Skin epidermis (tissue), 12 donors: ENCODE measurements at regions not wholly inside any gene's neighbourhood (a gene's known extent, or its start where the extent isn't known, plus 50 kb on each side); places are given as distances from the start of the nearest gene placed in this dataset.

Source experiments
- H3K27ac ChIP-seq, 21 experiments: fragments of 200-600 bp; sonication (generic) in 11 of 21; one replicate each; pipeline ENCODE4 v1.5.0; 2020; ENCODE audit warnings: mild to moderate bottlenecking in 3 of 21, inconsistent platforms in 2 of 21, moderate library complexity in 2 of 21
- H3K4me3 ChIP-seq, 7 experiments: fragments of 200-600 bp; sonication (generic) in 2 of 7; one replicate each; pipeline ENCODE4 v1.5.0; 2020; ENCODE audit warnings: inconsistent platforms in 2 of 7, mild to moderate bottlenecking in 2 of 7, moderate library complexity in 1 of 7

DNA sequence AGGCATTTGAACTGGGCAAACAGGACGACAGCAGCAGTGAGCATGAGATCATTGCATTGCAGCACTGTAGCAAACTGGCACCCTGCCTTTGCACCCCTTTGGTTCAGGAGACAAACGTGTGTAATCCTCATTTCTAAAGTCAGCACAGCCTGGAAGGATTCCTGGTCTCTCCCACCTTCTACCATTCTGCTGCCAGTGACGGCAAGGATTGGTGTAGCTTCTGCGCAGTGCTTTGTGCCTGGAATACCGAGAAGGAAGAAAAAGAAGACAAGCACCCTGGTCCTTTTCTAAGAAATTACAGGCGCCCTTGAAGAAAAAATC, 805.3 kb downstream of the USP25 start:
- Histone ChIP-seq H3K27ac (peak overlapping the region in 19 of 21 experiments; percentile 39 to 88 (median 78)), H3K4me3 (peak overlapping the region in 6 of 7 experiments; percentile 12 to 42 (median 27))

GRCh38 chr21:16535626-16536025, 805.8 kb downstream of the USP25 start:
- H3K4me3 ChIP-seq, result peak overlapping the region in 5 of 7 experiments; percentile 21 to 42 (median 29)
- H3K27ac ChIP-seq, result peak overlapping the region in 20 of 21 experiments; percentile 36 to 88 (median 78)

DNA sequence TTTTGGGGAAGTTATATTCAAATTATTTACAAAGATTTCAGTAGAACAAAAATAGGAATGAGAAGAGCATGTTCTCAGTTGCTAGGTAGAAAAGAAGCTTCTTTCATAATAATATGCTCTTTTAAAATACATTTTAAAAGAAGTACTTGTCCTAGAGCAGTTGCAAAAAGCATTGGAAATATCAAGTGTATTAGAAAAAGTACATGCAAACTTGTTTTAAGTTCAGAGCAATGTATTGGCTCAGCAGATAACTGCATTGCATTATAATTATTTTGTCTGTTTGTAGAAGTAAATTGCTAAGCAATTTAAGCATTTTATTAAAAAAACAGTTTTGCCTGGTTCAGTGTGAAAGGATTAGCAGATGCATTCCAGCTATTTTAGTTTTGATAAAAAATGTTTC, 806.4 kb downstream of the USP25 start:
- peak overlapping the region in 20 of 21 experiments; percentile 36 to 88 (median 79) for H3K27ac ChIP-seq
- peak overlapping the region in 6 of 7 experiments; percentile 16 to 42 (median 27) for H3K4me3 ChIP-seq

DNA sequence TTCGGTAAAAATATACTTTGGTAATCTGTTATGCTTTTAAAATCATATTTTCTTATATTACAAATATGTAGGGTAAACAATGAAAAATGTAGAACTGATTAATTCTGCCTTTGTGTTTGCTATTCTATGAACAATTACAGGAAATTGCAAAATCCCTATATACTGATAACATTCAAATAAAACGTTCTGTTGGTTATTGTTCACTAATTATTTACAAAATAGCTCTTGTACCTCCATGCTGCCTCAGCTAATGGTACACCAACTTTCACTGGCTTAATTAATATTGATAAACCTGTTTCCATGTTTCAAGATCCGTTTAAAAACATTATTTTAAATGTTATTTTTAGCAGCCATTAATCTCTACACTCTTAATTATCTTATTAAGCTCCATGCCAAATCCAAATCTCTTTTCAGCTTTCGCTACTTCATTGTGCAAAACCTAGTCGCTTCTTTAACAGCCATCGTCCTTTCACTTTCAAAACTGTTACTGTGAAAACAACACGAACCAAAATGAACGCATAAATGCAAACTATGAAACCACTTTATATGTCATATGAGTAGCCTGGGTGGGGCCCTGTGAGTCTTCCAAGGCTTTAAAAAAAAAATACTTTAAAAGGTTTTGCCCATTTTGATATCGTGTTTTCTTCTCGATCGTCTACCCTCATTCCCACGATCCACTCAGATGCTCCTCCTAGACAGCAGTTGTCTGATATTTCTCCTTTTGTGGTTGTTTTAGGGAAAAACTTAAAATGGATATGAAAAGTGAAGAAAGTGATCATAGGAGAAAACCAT, 807.1 kb downstream of the USP25 start:
- Histone ChIP-seq H3K4me3 (peak overlapping the region in 6 of 7 experiments; percentile 16 to 42 (median 27)), H3K27ac (peak overlapping the region in 20 of 21 experiments; percentile 32 to 88 (median 79))

GRCh38 chr21:16537501-16537900, 807.7 kb downstream of the USP25 start:
- H3K27ac ChIP-seq, result peak overlapping the region in 20 of 21 experiments; percentile 32 to 88 (median 79)
- peak overlapping the region in 6 of 7 experiments; percentile 16 to 42 (median 27) for H3K4me3 ChIP-seq

DNA sequence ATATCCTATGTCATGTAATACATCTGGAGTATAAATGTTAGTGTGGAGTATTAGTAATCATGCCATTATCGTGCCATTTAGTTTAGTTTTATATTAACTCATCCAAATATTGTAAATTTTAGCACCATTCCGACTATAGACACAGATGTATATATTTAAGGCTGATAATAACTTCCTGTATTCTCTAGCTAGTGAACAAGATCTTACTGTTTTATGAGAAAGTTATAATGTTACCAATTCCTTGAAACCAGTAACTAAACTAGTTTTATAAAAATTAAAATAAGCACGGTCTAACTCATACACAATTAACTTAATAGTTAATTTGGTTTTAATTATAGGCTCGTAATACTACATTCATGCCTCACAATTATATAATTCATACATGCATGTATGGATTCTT, 808.6 kb downstream of the USP25 start:
- peak overlapping the region in 3 of 7 experiments; percentile 8 to 42 (median 30) for H3K4me3 ChIP-seq
- peak overlapping the region in 16 of 21 experiments; percentile 23 to 88 (median 76) for H3K27ac ChIP-seq

DNA sequence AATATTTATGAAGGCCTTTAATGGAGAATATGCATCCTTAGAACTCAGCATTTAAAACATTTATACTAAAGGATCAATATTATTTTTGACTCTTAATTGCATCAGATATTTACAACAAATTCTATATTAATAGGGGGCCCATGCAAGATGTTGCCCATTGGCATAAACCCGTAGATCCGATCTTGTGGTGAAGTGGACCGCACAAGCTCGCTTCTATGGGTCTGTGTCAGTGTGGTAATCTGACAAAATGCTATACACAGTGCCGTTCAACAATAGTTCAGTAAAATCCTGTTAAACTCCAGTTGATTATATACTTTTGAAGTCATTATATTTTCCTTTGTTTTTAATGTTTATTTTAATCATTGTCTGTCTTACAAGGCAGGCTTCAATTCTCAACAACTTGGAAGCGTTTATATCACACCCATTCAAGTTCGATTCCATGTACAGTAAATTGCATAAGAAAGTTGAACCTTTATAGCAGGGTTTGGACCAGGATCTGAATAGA, 809.2 kb downstream of the USP25 start:
- H3K4me3 ChIP-seq, result peak overlapping the region in 2 of 7 experiments; percentile 8 to 42

DNA sequence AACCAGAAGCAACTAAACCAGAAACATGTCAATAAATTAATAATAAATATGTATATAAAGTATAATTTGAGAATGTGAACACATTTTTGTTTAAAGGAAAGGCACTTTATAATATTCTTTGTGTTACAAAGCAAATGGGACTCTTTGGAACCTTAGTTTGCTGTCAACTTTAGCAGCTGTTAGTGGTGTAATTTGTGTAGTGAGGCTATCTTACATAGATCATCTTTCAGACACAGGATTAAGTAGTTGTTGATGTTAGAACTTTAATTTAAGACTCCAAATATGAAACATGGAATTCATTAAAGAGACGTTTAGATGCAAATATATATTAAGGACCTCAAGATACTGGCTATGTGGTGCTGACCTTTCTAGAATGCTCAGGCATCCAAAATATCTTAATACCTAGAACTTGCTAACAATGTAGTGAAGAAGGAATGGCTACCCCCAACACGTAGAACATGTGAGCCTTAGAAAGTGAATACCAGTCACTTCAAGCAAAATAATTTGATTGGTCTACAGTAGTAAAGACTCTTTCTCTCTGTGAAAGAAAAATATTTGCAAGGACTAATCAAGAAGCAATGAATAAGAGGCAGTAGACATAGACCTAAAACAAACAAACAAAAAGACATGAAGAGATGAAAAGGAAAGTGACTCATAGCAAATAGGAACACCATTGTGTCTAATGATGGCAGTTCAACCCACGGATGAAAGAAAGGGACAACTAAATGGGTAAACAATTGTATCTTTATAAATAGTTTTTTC, 811.4 kb downstream of the USP25 start:
- Histone ChIP-seq H3K4me3 (no peak overlapping the region), H3K27ac (no peak overlapping the region)

More for the DNA sequence above, 809.2 kb downstream of the USP25 start:
- H3K27ac ChIP-seq, result peak overlapping the region in 8 of 21 experiments; percentile 23 to 88 (median 70)

GRCh38 chr21:16550118-16550517, 820.3 kb downstream of the USP25 start:
- H3K4me3 ChIP-seq, result no peak overlapping the region
- H3K27ac ChIP-seq, result no peak overlapping the region

DNA sequence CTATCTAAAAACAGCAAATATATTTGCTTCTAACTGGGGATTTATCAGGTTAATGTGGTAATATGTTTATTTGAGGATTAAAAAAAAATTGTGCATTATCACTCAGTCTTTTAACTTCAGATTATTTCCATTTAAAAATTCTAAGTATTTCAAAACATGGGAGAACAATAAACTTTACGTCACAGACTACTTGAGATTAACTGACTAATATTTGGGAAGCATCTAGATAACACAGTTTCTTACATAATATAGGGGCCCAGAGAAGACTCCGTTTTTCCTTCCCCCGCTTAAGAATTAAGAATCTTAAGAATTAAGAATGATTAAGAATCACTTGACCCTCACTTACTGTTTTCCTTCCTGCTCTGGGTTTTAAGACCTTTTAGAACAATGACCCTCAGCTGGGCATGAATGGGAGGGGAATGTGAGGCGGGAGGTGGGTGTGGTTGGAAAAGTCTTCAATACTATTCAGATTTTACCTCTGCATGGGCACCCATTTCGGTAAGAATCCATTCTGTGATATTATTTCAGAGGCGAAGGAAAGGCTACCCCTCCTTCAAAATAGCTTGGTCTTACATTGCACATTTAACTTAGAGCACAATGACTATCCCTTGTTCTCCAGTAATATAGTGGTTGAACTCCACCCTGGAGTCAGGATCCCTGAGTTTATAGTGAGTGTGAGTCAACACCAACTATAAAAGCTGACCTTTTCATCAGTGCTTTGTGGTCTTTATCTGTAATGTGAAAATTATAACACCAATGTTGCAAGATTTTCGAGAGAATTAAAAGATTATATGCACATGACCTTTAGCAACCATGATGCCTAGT, 821.3 kb downstream of the USP25 start:
- Histone ChIP-seq H3K27ac (no peak overlapping the region), H3K4me3 (no peak overlapping the region)

GRCh38 chr21:16552880-16553279, 823.1 kb downstream of the USP25 start:
- H3K27ac ChIP-seq, result no peak overlapping the region

DNA sequence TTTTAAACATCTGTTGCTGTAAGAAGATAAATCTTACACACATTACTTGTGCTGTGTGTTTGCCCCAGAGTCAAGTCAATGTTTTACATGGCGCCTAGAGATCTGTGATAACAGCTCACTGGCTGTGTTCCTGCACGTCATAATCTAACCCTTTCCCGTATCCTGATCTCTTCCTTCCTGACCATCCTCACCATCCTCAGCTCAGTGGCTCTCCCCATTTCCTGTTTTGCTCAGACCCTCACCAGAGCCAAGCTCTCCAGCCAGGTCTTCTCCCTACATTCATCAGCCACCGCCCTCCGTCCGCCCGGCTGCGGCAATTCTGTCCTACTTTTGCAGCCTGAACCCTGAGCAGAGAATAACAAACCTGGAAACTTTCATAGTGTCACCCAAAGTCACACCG, 824.7 kb downstream of the USP25 start:
- Histone ChIP-seq H3K4me3 (no peak overlapping the region), H3K27ac (no peak overlapping the region)

More at GRCh38 chr21:16552880-16553279, 823.1 kb downstream of the USP25 start:
- no peak overlapping the region for H3K4me3 ChIP-seq

- H3K27ac ChIP-seq, result no peak overlapping the region
Measured at GRCh38 chr21:16563116-16563515, 833.3 kb downstream of the USP25 start.

GRCh38 chr21:16563795-16564194, 834.0 kb downstream of the USP25 start:
- H3K4me3 ChIP-seq, result no peak overlapping the region
- H3K27ac ChIP-seq, result no peak overlapping the region

More at GRCh38 chr21:16563116-16563515, 833.3 kb downstream of the USP25 start:
- no peak overlapping the region for H3K4me3 ChIP-seq

DNA sequence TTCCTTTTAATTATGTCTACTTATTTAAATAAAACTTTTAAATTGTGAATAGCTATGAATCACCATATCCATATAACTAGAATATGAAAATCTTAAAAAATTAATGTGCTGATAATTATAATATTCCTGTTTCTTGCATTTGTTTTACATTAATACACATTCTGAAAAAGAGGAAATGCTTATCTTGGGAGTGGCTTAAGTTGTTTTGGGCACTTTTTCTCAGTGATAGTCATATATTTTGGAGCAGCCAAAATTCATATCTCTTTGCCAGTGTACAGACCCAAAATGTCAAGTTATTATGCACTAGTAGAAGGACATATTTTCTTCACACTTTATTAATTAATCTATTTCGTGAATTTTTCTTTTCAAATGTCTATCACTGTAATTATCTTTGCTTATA, 838.5 kb downstream of the USP25 start:
- no peak overlapping the region for H3K4me3 ChIP-seq
- H3K27ac ChIP-seq, result no peak overlapping the region

GRCh38 chr21:16568661-16569060, 838.9 kb downstream of the USP25 start:
- Histone ChIP-seq H3K4me3 (no peak overlapping the region), H3K27ac (no peak overlapping the region)

GRCh38 chr21:16569679-16570078, 839.9 kb downstream of the USP25 start:
- H3K4me3 ChIP-seq, result no peak overlapping the region
- H3K27ac ChIP-seq, result no peak overlapping the region

- Histone ChIP-seq H3K4me3 (no peak overlapping the region), H3K27ac (peak overlapping the region in 1 of 21 experiments; percentile 19)
Measured at GRCh38 chr21:16570171-16570570, 840.4 kb downstream of the USP25 start.

- no peak overlapping the region for H3K4me3 ChIP-seq
Measured at GRCh38 chr21:16570856-16571255, 841.1 kb downstream of the USP25 start.

GRCh38 chr21:16571594-16571993, 841.8 kb downstream of the USP25 start:
- H3K4me3 ChIP-seq, result no peak overlapping the region
- no peak overlapping the region for H3K27ac ChIP-seq

More at GRCh38 chr21:16570856-16571255, 841.1 kb downstream of the USP25 start:
- H3K27ac ChIP-seq, result no peak overlapping the region
